GM23338 (cell line): ENCODE measurements at regions not wholly inside any gene's neighbourhood (a gene's known extent, or its start where the extent isn't known, plus 50 kb on each side); places are given as distances from the start of the nearest gene placed in this dataset.

ENCODE experiments used
- ATAC-seq: fragments of 200-7000 bp; cut with Tn5 transposase; 3 replicates; pipeline ENCODE4 v1.9.1; 2020
- DNase-seq: peaks from one replicate; pipeline ENCODE4 v3.0.0-alpha.2; 2015; ENCODE audit warnings: low spot score
- H2AFZ ChIP-seq: fragments of 200-600 bp; sonication (generic); 2 replicates; pipeline ENCODE4 v1.8.0; 2016; ENCODE audit warnings: antibody characterized with exemption, mild to moderate bottlenecking, moderate library complexity
- H3F3A ChIP-seq: fragments of 200-600 bp; sonication (generic); replicated peaks from 2 replicates; pipeline ENCODE4 v1.8.0; 2017; ENCODE audit warnings: antibody characterized with exemption, mixed run types, low read depth
- H3K27ac ChIP-seq: fragments of 200-600 bp; sonication (generic); 2 replicates; pipeline ENCODE4 v1.6.1; 2016; ENCODE audit warnings: low read depth
- H3K27me3 ChIP-seq: fragments of 200-600 bp; sonication (generic); 2 replicates; pipeline ENCODE4 v1.8.0; 2016; ENCODE audit warnings: mild to moderate bottlenecking, mixed run types, moderate library complexity; ENCODE audit not compliant: insufficient read depth
- H3K36me3 ChIP-seq: fragments of 200-600 bp; sonication (generic); 2 replicates; pipeline ENCODE4 v1.8.0; 2016; ENCODE audit warnings: mild to moderate bottlenecking; ENCODE audit not compliant: insufficient read depth
- H3K4me1 ChIP-seq: fragments of 200-600 bp; sonication (generic); 2 replicates; pipeline ENCODE4 v1.8.0; 2016; ENCODE audit warnings: mild to moderate bottlenecking, moderate library complexity; ENCODE audit not compliant: insufficient read depth
- H3K4me2 ChIP-seq: fragments of 200-600 bp; sonication (generic); 2 replicates; pipeline ENCODE4 v1.7.1; 2017; ENCODE audit warnings: mixed run types
- H3K4me3 ChIP-seq: fragments of 200-600 bp; sonication (generic); 2 replicates; pipeline ENCODE4 v1.6.1; 2016; ENCODE audit warnings: mixed run types
- H3K79me2 ChIP-seq: fragments of 200-600 bp; sonication (generic); replicated peaks from 2 replicates; pipeline ENCODE4 v1.8.0; 2017; ENCODE audit warnings: mild to moderate bottlenecking; ENCODE audit not compliant: insufficient read depth
- H3K9me2 ChIP-seq: fragments of 200-600 bp; sonication (generic); 2 replicates; pipeline ENCODE4 v1.8.0; 2017; ENCODE audit not compliant: insufficient read depth
- H4K20me1 ChIP-seq: fragments of 200-600 bp; sonication (generic); replicated peaks from 2 replicates; pipeline ENCODE4 v1.8.0; 2017; ENCODE audit warnings: mild to moderate bottlenecking; ENCODE audit not compliant: insufficient read depth
- H3K27ac Mint-ChIP-seq: 2 replicates; pipeline ENCODE4 v1.8.0; 2020; ENCODE audit warnings: inconsistent platforms, mild to moderate bottlenecking, moderate library complexity, mixed read lengths
- H3K27me3 Mint-ChIP-seq: 3 replicates; pipeline ENCODE4 v1.8.0; 2022; ENCODE audit warnings: low read depth, mild to moderate bottlenecking, moderate library complexity, mixed read lengths, inconsistent platforms; ENCODE audit not compliant: insufficient read depth, poor library complexity
- H3K36me3 Mint-ChIP-seq: 3 replicates; pipeline ENCODE4 v1.8.0; 2021; ENCODE audit warnings: low read depth, mild to moderate bottlenecking, inconsistent platforms, moderate library complexity, mixed read lengths
- H3K4me1 Mint-ChIP-seq: 3 replicates; pipeline ENCODE4 v1.8.0; 2020; ENCODE audit warnings: mild to moderate bottlenecking, inconsistent platforms, mixed read lengths
- H3K4me3 Mint-ChIP-seq: 3 replicates; pipeline ENCODE4 v1.8.0; 2021; ENCODE audit warnings: moderate library complexity, mild to moderate bottlenecking, inconsistent platforms, mixed read lengths
- H3K9me3 Mint-ChIP-seq: 3 replicates; pipeline ENCODE4 v1.8.0; 2020; ENCODE audit warnings: moderate library complexity, mild to moderate bottlenecking, inconsistent platforms, mixed read lengths
- CREB1 ChIP-seq: fragments of 250-450 bp; sonication (Bioruptor Pico); IDR thresholded peaks from 2 replicates; pipeline ENCODE4 v1.5.0; 2020; ENCODE audit warnings: low read depth, mild to moderate bottlenecking, moderate library complexity
- EZH2 ChIP-seq: fragments of 200-600 bp; sonication (generic); IDR thresholded peaks from one replicate; pipeline ENCODE4 v1.8.0; 2017; ENCODE audit warnings: antibody characterized with exemption, mild to moderate bottlenecking, low read depth; ENCODE audit not compliant: unreplicated experiment
- JUNB ChIP-seq: IDR thresholded peaks from one replicate; pipeline ENCODE4 v1.6.1; 2016; ENCODE audit warnings: antibody characterized with exemption; ENCODE audit not compliant: unreplicated experiment
- NANOG ChIP-seq: IDR thresholded peaks from 2 replicates; pipeline ENCODE4 v1.6.1; 2016; ENCODE audit warnings: antibody characterized with exemption, borderline replicate concordance
- POLR2AphosphoS5 ChIP-seq: IDR thresholded peaks from 2 replicates; pipeline ENCODE4 v1.6.1; 2016; ENCODE audit warnings: antibody characterized with exemption, low read depth
- STAT1 ChIP-seq: IDR thresholded peaks from one replicate; pipeline ENCODE4 v1.6.1; 2016; ENCODE audit warnings: antibody characterized with exemption; ENCODE audit not compliant: unreplicated experiment
- ZNF114 ChIP-seq: fragments of 250-450 bp; sonication (Bioruptor Pico); IDR thresholded peaks from 2 replicates; pipeline ENCODE4 v1.5.0; 2020; ENCODE audit warnings: mild to moderate bottlenecking, moderate library complexity
- ZNF331 ChIP-seq: fragments of 250-450 bp; sonication (Bioruptor Pico); IDR thresholded peaks from 2 replicates; pipeline ENCODE4 v1.5.0; 2020; ENCODE audit warnings: low read depth, mild to moderate bottlenecking, moderate library complexity
- TF ChIP-seq, protein P1 (sequence below), 2 experiments: fragments of 200-600 bp in 1 of 2; sonication (generic) in 1 of 2; conservative IDR thresholded peaks; 2 replicates each; pipeline versions ENCODE4 v1.5.1 to v1.6.1; 2016 to 2017; ENCODE audit warnings: antibody characterized with exemption in 2 of 2, low read depth in 2 of 2, mild to moderate bottlenecking in 2 of 2, moderate library complexity in 1 of 2
- TF ChIP-seq, protein P2 (sequence below): IDR thresholded peaks from one replicate; pipeline ENCODE4 v1.6.1; 2018; ENCODE audit warnings: antibody characterized with exemption; ENCODE audit not compliant: unreplicated experiment
- TF ChIP-seq, protein P3 (sequence below): fragments of 250-450 bp; sonication (Bioruptor Pico); IDR thresholded peaks from 2 replicates; pipeline ENCODE4 v1.5.0; 2020; ENCODE audit warnings: mild to moderate bottlenecking, moderate library complexity
- TF ChIP-seq, protein P4 (sequence below): IDR thresholded peaks from 2 replicates; pipeline ENCODE4 v1.6.1; 2016; ENCODE audit warnings: antibody characterized with exemption

DNA sequence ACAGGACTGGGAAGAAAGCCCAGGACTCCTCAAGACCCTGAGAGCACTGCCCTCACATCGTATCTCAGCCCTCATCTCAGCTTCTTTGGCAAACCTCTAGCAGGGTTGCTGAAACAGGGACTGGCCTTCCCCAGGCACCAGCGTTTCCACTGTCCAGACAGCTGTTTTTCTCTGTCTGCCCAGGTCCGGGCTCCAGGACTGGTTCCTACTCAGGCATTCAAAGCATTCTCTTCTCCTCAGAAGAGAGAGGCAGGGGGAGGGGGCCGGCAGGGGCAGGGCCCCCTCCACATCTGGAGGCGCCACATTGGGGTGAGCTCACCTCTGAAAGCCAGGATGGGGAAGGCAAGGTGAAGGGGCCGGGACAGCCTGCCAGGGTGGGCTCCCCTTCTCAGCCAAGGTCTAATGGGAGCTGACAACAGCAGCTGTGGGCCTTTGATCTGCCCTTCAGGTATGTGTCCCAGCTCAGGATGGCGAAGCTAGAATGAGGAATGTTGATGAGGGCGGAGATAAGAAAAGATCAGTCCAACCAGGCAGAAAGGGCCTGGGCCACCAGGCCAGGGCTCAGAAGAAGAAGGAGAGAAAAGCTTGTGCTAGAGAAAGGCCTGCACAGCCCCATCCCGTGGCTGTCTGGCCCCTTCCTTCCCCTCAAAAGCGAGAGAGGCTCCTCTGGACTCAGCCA lies 60.4 kb downstream of the PJA1 start:
- no peak for ATAC-seq
- H3K27ac Mint-ChIP-seq: no peak overlapping the region

More for the DNA sequence above, 60.4 kb downstream of the PJA1 start:
- H4K20me1 ChIP-seq: no peaks in the 10 kb centered on the region
- no peaks in the 10 kb centered on the region for H3K36me3 Mint-ChIP-seq
- no peak overlapping the region for H3K4me3 ChIP-seq
- no peak overlapping the region for H2AFZ ChIP-seq
- no peak overlapping the region for H3K27ac ChIP-seq
- no peak overlapping the region for H3K4me2 ChIP-seq
- H3K27me3 ChIP-seq: no peaks in the 10 kb centered on the region
- H3K4me1 ChIP-seq: no peaks in the 10 kb centered on the region; the same call in 1 of the 2 replicates
- no peaks in the 10 kb centered on the region for H3F3A ChIP-seq
- H3K36me3 ChIP-seq: no peaks in the 10 kb centered on the region
- DNase-seq: peak; percentile 21
- TF ChIP-seq NANOG (no peak), ZNF331 (no peak), POLR2AphosphoS5 (no peak), CREB1 (CRISPR knock-in tag) (no peak), JUNB (no peak), ZNF114 (no peak), STAT1 (no peak), EZH2 (no peak)
- TF ChIP-seq, protein P1, sequence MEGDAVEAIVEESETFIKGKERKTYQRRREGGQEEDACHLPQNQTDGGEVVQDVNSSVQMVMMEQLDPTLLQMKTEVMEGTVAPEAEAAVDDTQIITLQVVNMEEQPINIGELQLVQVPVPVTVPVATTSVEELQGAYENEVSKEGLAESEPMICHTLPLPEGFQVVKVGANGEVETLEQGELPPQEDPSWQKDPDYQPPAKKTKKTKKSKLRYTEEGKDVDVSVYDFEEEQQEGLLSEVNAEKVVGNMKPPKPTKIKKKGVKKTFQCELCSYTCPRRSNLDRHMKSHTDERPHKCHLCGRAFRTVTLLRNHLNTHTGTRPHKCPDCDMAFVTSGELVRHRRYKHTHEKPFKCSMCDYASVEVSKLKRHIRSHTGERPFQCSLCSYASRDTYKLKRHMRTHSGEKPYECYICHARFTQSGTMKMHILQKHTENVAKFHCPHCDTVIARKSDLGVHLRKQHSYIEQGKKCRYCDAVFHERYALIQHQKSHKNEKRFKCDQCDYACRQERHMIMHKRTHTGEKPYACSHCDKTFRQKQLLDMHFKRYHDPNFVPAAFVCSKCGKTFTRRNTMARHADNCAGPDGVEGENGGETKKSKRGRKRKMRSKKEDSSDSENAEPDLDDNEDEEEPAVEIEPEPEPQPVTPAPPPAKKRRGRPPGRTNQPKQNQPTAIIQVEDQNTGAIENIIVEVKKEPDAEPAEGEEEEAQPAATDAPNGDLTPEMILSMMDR (conservative IDR thresholded peaks at IDR 0.05; ENCODE audit: low read depth in 2 of 2): no peak
- TF ChIP-seq, protein P2, sequence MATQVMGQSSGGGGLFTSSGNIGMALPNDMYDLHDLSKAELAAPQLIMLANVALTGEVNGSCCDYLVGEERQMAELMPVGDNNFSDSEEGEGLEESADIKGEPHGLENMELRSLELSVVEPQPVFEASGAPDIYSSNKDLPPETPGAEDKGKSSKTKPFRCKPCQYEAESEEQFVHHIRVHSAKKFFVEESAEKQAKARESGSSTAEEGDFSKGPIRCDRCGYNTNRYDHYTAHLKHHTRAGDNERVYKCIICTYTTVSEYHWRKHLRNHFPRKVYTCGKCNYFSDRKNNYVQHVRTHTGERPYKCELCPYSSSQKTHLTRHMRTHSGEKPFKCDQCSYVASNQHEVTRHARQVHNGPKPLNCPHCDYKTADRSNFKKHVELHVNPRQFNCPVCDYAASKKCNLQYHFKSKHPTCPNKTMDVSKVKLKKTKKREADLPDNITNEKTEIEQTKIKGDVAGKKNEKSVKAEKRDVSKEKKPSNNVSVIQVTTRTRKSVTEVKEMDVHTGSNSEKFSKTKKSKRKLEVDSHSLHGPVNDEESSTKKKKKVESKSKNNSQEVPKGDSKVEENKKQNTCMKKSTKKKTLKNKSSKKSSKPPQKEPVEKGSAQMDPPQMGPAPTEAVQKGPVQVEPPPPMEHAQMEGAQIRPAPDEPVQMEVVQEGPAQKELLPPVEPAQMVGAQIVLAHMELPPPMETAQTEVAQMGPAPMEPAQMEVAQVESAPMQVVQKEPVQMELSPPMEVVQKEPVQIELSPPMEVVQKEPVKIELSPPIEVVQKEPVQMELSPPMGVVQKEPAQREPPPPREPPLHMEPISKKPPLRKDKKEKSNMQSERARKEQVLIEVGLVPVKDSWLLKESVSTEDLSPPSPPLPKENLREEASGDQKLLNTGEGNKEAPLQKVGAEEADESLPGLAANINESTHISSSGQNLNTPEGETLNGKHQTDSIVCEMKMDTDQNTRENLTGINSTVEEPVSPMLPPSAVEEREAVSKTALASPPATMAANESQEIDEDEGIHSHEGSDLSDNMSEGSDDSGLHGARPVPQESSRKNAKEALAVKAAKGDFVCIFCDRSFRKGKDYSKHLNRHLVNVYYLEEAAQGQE: no peak
- TF ChIP-seq, protein P3, sequence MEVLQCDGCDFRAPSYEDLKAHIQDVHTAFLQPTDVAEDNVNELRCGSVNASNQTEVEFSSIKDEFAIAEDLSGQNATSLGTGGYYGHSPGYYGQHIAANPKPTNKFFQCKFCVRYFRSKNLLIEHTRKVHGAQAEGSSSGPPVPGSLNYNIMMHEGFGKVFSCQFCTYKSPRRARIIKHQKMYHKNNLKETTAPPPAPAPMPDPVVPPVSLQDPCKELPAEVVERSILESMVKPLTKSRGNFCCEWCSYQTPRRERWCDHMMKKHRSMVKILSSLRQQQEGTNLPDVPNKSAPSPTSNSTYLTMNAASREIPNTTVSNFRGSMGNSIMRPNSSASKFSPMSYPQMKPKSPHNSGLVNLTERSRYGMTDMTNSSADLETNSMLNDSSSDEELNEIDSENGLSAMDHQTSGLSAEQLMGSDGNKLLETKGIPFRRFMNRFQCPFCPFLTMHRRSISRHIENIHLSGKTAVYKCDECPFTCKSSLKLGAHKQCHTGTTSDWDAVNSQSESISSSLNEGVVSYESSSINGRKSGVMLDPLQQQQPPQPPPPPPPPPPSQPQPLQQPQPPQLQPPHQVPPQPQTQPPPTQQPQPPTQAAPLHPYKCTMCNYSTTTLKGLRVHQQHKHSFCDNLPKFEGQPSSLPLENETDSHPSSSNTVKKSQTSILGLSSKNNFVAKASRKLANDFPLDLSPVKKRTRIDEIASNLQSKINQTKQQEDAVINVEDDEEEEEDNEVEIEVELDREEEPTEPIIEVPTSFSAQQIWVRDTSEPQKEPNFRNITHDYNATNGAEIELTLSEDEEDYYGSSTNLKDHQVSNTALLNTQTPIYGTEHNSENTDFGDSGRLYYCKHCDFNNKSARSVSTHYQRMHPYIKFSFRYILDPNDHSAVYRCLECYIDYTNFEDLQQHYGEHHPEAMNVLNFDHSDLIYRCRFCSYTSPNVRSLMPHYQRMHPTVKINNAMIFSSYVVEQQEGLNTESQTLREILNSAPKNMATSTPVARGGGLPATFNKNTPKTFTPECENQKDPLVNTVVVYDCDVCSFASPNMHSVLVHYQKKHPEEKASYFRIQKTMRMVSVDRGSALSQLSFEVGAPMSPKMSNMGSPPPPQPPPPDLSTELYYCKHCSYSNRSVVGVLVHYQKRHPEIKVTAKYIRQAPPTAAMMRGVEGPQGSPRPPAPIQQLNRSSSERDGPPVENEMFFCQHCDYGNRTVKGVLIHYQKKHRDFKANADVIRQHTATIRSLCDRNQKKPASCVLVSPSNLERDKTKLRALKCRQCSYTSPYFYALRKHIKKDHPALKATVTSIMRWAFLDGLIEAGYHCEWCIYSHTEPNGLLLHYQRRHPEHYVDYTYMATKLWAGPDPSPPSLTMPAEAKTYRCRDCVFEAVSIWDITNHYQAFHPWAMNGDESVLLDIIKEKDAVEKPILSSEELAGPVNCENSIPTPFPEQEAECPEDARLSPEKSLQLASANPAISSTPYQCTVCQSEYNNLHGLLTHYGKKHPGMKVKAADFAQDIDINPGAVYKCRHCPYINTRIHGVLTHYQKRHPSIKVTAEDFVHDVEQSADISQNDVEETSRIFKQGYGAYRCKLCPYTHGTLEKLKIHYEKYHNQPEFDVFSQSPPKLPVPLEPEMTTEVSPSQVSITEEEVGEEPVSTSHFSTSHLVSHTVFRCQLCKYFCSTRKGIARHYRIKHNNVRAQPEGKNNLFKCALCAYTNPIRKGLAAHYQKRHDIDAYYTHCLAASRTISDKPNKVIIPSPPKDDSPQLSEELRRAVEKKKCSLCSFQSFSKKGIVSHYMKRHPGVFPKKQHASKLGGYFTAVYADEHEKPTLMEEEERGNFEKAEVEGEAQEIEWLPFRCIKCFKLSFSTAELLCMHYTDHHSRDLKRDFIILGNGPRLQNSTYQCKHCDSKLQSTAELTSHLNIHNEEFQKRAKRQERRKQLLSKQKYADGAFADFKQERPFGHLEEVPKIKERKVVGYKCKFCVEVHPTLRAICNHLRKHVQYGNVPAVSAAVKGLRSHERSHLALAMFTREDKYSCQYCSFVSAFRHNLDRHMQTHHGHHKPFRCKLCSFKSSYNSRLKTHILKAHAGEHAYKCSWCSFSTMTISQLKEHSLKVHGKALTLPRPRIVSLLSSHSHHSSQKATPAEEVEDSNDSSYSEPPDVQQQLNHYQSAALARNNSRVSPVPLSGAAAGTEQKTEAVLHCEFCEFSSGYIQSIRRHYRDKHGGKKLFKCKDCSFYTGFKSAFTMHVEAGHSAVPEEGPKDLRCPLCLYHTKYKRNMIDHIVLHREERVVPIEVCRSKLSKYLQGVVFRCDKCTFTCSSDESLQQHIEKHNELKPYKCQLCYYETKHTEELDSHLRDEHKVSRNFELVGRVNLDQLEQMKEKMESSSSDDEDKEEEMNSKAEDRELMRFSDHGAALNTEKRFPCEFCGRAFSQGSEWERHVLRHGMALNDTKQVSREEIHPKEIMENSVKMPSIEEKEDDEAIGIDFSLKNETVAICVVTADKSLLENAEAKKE (CRISPR knock-in tag): no peak
- TF ChIP-seq, protein P4, sequence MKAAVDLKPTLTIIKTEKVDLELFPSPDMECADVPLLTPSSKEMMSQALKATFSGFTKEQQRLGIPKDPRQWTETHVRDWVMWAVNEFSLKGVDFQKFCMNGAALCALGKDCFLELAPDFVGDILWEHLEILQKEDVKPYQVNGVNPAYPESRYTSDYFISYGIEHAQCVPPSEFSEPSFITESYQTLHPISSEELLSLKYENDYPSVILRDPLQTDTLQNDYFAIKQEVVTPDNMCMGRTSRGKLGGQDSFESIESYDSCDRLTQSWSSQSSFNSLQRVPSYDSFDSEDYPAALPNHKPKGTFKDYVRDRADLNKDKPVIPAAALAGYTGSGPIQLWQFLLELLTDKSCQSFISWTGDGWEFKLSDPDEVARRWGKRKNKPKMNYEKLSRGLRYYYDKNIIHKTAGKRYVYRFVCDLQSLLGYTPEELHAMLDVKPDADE: no peak
- no peaks in the 10 kb centered on the region; the same call in 2 of the 3 replicates for H3K9me3 Mint-ChIP-seq
- H3K4me1 Mint-ChIP-seq: peaks cover 32% of the 10 kb centered on the region
- no peaks in the 10 kb centered on the region for H3K79me2 ChIP-seq
- H3K9me2 ChIP-seq: no peaks in the 10 kb centered on the region
- no peak overlapping the region for H3K4me3 Mint-ChIP-seq
- H3K27me3 Mint-ChIP-seq: peaks cover 4% of the 10 kb centered on the region
